HG03045 (cell line): ENCODE measurements at regions not wholly inside any gene's neighbourhood (a gene's known extent, or its start where the extent isn't known, plus 50 kb on each side); places are given as distances from the start of the nearest gene placed in this dataset.
"Not testable (repeated sequence)": the region's sequence is repeated elsewhere in the genome, so short reads cannot be mapped to it uniquely, and the experiment has no call there.

Experiments used
- ATAC-seq: cut with Tn5 transposase; IDR thresholded peaks from one replicate; pipeline ENCODE4 v1.9.1; 2021; ENCODE audit warnings: mild to moderate bottlenecking, moderate library complexity; ENCODE audit not compliant: unreplicated experiment

- ATAC-seq = no peak
These were observed 117.7 kb downstream of the TMEM167A start for GRCh38 chr5:82959466-82959865.

GRCh38 chr5:82956600-82956999, 120.6 kb downstream of the TMEM167A start:
- ATAC-seq = no peak

- ATAC-seq = no peak
These were observed 124.9 kb downstream of the TMEM167A start for GRCh38 chr5:82952326-82952725.

- not testable (repeated sequence) for ATAC-seq
These were observed 132.9 kb downstream of the TMEM167A start for GRCh38 chr5:82944267-82944666.

- no peak for ATAC-seq
These were observed 134.9 kb downstream of the TMEM167A start for GRCh38 chr5:82942083-82942881.

GRCh38 chr5:82938901-82939725, 138.1 kb downstream of the TMEM167A start:
- ATAC-seq = no peak

- not testable (repeated sequence) for ATAC-seq
These were observed 144.5 kb downstream of the TMEM167A start for GRCh38 chr5:82932473-82933220.

GRCh38 chr5:82931110-82931509, 146.1 kb downstream of the TMEM167A start:
- ATAC-seq = no peak

- ATAC-seq = no peak
These were observed 152.2 kb downstream of the TMEM167A start for GRCh38 chr5:82925061-82925411.

- no peak for ATAC-seq
These were observed 152.8 kb downstream of the TMEM167A start for GRCh38 chr5:82924226-82925060.

GRCh38 chr5:82922086-82922734, 155.0 kb downstream of the TMEM167A start:
- no peak for ATAC-seq

GRCh38 chr5:82918311-82919031, 158.7 kb downstream of the TMEM167A start:
- no peak for ATAC-seq

- ATAC-seq = no peak
These were observed 159.6 kb downstream of the TMEM167A start for GRCh38 chr5:82917584-82917983.

- no peak for ATAC-seq
These were observed 163.2 kb downstream of the TMEM167A start for GRCh38 chr5:82913971-82914370.

GRCh38 chr5:82912462-82912861, 164.7 kb downstream of the TMEM167A start:
- ATAC-seq = no peak

GRCh38 chr5:82911910-82912309, 165.3 kb downstream of the TMEM167A start:
- no peak for ATAC-seq

GRCh38 chr5:82910905-82911304, 166.3 kb downstream of the TMEM167A start:
- no peak for ATAC-seq

GRCh38 chr5:82910491-82910890, 166.7 kb downstream of the TMEM167A start:
- no peak for ATAC-seq

GRCh38 chr5:82909771-82910170, 167.4 kb downstream of the TMEM167A start:
- no peak for ATAC-seq
